HuH-7.5 (cell line): ENCODE measurements at regions not wholly inside any gene's neighbourhood (a gene's known extent, or its start where the extent isn't known, plus 50 kb on each side); places are given as distances from the start of the nearest gene placed in this dataset.

Experiments used
- DNase-seq: peaks from one replicate; pipeline ENCODE4 v3.0.0; 2011; ENCODE audit warnings: low spot score

GRCh38 chr9:105921057-105921726, 226.9 kb downstream of the TMEM38B start:
- no peak for DNase-seq

- DNase-seq = no peak
Observed at GRCh38 chr9:105928416-105928815, 234.1 kb downstream of the TMEM38B start.

- DNase-seq = no peak
Observed at GRCh38 chr9:105930011-105930627, 235.8 kb downstream of the TMEM38B start.

DNA sequence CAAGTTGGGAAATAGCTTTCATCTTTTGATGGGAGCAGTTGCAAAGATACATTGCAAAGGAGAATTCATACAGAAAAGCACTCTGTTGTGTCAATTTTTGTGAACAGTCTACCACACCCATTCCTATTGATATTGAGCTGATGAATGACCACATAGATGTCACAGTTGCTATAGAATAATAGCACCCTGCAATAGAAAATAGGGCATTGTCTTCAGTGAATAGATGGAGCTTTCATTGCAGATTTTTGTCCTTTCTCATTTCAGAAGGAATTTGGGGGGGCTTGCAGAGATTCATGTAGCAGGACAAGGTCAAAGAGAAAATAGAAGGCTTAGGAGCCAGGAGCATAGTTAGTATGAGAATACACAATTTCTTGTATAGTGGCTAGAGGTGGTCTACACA, 237.9 kb downstream of the TMEM38B start:
- no peak for DNase-seq

GRCh38 chr9:105950448-105950847, 256.1 kb downstream of the TMEM38B start:
- DNase-seq = no peak

GRCh38 chr9:105950894-105951293, 256.6 kb downstream of the TMEM38B start:
- no peak for DNase-seq

GRCh38 chr9:105954517-105954916, 260.2 kb downstream of the TMEM38B start:
- no peak for DNase-seq

DNA sequence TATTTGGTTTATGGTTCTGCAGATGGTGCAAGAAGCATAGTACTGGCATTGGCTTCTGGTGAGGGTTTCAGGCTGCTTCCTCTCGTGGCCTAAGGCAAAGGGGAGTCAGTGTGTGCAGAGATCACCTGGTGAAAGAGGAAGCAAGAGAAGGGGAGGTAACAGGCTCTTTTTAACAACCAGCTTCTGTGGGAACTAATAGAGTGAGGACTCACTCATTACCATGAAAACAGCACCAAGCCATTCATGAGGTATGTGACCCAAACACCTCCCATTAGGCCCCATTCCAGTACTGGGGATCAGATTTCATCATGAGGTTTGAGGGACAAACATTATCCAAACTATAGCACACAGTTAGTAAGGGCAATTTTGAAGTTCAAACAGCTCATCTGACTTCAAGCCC, 263.5 kb downstream of the TMEM38B start:
- DNase-seq = no peak

- no peak for DNase-seq
Observed at GRCh38 chr9:105958587-105958986, 264.2 kb downstream of the TMEM38B start.

DNA sequence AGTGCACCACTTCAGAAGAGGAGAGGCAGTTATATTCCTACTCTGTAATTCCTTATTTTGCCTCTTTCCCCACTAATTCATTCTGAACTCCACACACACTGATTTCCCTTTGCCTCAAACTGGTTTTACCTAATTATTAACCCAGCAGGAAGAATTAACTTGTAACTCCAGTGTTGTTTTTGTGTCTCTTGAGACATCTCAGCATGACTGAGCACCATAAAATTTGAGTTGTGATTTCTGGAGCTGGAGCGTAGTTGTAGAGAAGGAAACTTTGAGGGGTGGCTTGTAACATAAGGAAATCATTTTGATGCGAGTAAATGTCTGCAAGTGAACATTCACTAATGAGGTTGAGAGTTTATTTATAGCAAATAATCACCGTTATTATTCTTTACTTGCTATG, 265.2 kb downstream of the TMEM38B start:
- no peak for DNase-seq

DNA sequence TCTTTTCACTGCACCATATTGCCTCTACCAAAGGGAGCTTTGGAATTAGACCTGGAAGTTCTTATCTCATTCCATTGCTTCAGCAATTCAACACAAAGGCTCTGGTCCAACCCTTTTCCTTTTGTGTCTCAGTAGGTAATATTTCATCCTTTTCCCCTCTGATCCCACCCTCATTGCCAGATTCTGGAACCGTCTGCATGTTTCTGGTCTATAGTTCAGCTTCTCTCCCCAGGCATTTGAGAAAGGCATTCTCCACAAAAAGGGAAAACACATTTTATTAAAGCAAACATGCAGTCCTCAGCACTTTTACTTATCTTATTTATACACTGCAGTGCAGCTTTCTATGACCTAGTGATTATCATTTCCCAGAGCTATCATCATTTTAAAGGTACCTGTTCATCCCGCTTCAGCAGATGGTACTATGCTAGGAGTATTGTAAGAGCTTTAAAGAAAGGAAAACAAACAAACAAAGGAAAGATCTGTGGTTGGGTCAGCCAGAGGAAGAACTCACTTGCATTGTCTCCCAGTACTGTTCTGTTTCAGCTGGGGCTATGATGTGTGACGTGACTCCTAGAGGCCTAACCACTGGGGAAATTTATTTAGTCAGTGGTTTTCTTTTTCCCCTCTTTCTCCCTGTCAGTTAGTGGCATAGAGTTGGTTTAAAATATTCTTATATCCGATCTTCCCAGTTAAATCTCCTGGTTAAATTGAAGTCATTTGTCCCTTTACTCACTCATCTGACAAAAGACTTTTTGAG, 269.2 kb downstream of the TMEM38B start:
- DNase-seq = no peak

- no peak for DNase-seq
Observed at GRCh38 chr9:105964156-105964555, 269.8 kb downstream of the TMEM38B start.

DNA sequence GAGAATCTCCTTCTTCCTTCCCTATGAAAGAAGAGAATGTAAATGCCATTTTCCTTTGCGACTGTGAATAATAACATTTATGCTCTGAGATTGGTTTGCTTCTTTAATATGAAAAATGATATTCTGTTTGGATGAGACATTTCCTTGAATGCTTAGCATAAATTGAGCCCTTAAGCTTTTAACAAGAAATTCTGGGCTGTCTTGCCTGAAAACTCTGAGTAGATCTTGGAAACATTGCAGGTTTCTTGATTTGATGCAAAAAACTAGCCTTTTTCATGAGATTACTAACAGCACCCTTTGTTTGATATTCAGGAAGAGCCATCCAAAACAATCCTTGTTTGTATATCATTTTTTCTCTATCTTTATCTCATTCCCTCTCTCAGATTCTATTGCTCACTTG, 272.5 kb downstream of the TMEM38B start:
- DNase-seq = no peak

- DNase-seq = no peak
Observed at GRCh38 chr9:105967248-105967647, 272.9 kb downstream of the TMEM38B start.

DNA sequence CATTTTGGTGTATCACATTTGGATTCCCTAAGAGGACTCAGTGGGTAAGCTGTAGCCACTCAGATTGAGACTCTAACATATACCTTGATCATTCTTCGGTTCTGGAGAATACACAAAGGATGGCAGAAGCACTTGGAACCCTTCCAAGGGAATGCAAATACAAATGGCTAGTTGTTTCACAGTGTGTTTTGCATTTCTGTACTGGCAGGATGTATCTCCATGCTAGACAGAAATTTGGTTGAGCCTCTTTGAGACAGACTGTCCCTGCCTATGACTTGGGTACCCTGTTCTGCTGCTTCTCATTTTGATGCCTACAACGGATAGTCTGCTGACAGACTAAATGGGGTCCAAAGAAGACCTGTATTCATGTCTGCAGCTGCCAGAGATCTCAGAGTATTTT, 273.5 kb downstream of the TMEM38B start:
- no peak for DNase-seq

GRCh38 chr9:105968811-105969466, 274.6 kb downstream of the TMEM38B start:
- no peak for DNase-seq

GRCh38 chr9:105969636-105970035, 275.3 kb downstream of the TMEM38B start:
- DNase-seq = no peak

- no peak for DNase-seq
Observed at GRCh38 chr9:105971986-105972385, 277.6 kb downstream of the TMEM38B start.

- no peak for DNase-seq
Observed at GRCh38 chr9:105972466-105973204, 278.3 kb downstream of the TMEM38B start.

DNA sequence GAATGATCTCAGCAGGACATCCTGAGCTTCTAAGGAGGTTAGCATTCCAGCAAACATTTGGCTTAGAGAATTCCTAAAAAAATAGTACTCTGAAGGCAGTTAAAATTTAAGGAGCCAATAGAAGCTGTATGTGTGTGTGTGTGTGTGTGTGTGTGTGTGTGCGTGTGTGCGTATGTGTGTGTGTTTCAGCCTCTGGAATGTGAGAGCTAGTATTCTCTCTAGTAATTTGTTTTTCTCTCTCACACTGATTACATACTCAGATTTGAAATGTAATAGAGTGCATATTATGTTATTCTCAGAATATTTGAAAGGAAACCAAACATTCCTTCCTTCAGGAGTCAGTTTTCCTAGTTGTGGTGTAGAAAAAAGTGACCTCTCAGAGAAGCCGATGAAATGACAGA, 279.6 kb downstream of the TMEM38B start:
- no peak for DNase-seq

DNA sequence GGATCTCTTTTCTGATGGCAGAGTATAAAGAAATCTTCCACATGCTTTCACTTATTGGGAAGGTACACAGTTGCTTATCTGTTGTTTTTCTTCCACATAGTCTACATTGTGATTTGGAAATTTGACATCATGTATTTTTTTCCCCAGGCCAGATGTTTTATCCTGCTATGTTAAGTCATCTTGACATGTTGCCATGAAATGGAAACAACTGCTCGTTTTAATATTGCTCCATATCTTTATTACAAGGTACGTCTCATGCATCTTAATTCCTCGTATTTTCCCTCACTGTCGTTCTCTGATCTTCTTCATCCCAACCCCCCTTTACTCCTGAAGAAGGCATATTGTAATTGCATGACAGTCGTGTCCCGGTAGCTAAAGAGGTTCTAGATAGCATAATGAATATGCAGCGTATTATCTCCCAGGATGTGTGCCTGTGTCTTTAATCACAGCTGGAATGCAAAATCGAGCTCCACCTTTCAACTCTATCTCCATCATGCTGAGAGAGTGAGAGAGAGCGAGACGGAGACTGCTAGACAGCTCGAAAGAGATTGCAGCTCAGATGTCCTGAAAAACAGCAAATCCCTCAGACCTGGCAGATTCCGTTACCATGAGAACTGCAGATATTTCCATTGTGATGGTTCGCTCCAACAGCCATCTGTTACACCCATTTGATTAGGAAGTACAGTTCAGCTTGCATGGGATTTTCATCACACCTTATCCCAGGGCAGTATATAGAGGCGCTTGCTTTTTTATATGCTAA, 281.7 kb downstream of the TMEM38B start:
- no peak for DNase-seq
